OCI-LY1 (cell line): ENCODE measurements at regions not wholly inside any gene's neighbourhood (a gene's known extent, or its start where the extent isn't known, plus 50 kb on each side); places are given as distances from the start of the nearest gene placed in this dataset.

Experiments used
- H2AFZ ChIP-seq: fragments of 200-600 bp; sonication (generic), shearing (Covaris generic); 2 replicates; pipeline ENCODE4 v1.6.0; 2014; ENCODE audit warnings: antibody characterized with exemption, mild to moderate bottlenecking, low read length
- H3F3A ChIP-seq: fragments of 200-600 bp; sonication (generic), shearing (Covaris generic); 2 replicates; pipeline ENCODE4 v1.6.0; 2014; ENCODE audit warnings: mild to moderate bottlenecking, antibody characterized with exemption, low read length, moderate library complexity; ENCODE audit not compliant: insufficient read depth
- H3K27ac ChIP-seq: fragments of 200-600 bp; sonication (generic); 2 replicates; pipeline ENCODE4 v1.5.1; 2014; ENCODE audit warnings: low read length, mixed run types, mild to moderate bottlenecking, low read depth; ENCODE audit not compliant: poor library complexity, severe bottlenecking
- H3K27me3 ChIP-seq: fragments of 200-600 bp; sonication (generic); 2 replicates; pipeline ENCODE4 v1.6.0; 2014; ENCODE audit warnings: antibody characterized with exemption, mild to moderate bottlenecking, low read length, moderate library complexity; ENCODE audit not compliant: insufficient read depth
- H3K36me3 ChIP-seq: fragments of 200-600 bp; sonication (generic); 2 replicates; pipeline ENCODE4 v1.6.1; 2014; ENCODE audit warnings: mild to moderate bottlenecking, antibody characterized with exemption, low read length, moderate library complexity, mixed read lengths; ENCODE audit not compliant: insufficient read depth
- H3K4me1 ChIP-seq: fragments of 200-600 bp; sonication (generic); 2 replicates; pipeline ENCODE4 v1.5.1; 2014; ENCODE audit warnings: mild to moderate bottlenecking, low read length, moderate library complexity; ENCODE audit not compliant: insufficient read depth, severe bottlenecking
- H3K4me2 ChIP-seq: fragments of 200-600 bp; sonication (generic), shearing (Covaris generic); 2 replicates; pipeline ENCODE4 v1.6.1; 2014; ENCODE audit warnings: low read length
- H3K4me3 ChIP-seq: fragments of 200-600 bp; sonication (generic); 2 replicates; pipeline ENCODE4 v1.5.1; 2014; ENCODE audit warnings: low read length, low read depth, mild to moderate bottlenecking, mixed read lengths; ENCODE audit not compliant: poor library complexity, severe bottlenecking
- H3K79me2 ChIP-seq: fragments of 200-600 bp; shearing (Covaris generic); 2 replicates; pipeline ENCODE4 v1.6.1; 2016; ENCODE audit warnings: mixed run types, low read length, mixed read lengths; ENCODE audit not compliant: insufficient read depth
- H3K9ac ChIP-seq: fragments of 200-600 bp; sonication (generic), shearing (Covaris generic); 2 replicates; pipeline ENCODE4 v1.6.1; 2014; ENCODE audit warnings: mild to moderate bottlenecking, low read length, mixed read lengths
- H3K9me2 ChIP-seq: fragments of 200-600 bp; sonication (generic), shearing (Covaris generic); 2 replicates; pipeline ENCODE4 v1.6.1; 2014; ENCODE audit warnings: low read depth, mild to moderate bottlenecking, low read length, mixed read lengths
- H3K9me3 ChIP-seq: fragments of 200-600 bp; shearing (Covaris generic); 2 replicates; pipeline ENCODE4 v1.6.1; 2014; ENCODE audit warnings: low read length, mixed read lengths
- H4K20me1 ChIP-seq: fragments of 200-600 bp; sonication (generic), shearing (Covaris generic); 2 replicates; pipeline ENCODE4 v1.6.0; 2016; ENCODE audit warnings: mild to moderate bottlenecking, low read length; ENCODE audit not compliant: insufficient read depth
- EZH2 ChIP-seq: fragments of 200-600 bp; sonication (generic), shearing (Covaris generic); IDR thresholded peaks from 2 replicates; pipeline ENCODE4 v1.8.0; 2017; ENCODE audit warnings: borderline replicate concordance, mixed run types, mild to moderate bottlenecking, antibody characterized with exemption, low read length, moderate library complexity, mixed read lengths
- TF ChIP-seq, protein P1 (sequence below): fragments of 200-600 bp; sonication (generic), shearing (Covaris generic); IDR thresholded peaks from 2 replicates; pipeline ENCODE4 v1.5.1; 2017; ENCODE audit warnings: mild to moderate bottlenecking, antibody characterized with exemption, low read length, moderate library complexity, mixed read lengths

DNA sequence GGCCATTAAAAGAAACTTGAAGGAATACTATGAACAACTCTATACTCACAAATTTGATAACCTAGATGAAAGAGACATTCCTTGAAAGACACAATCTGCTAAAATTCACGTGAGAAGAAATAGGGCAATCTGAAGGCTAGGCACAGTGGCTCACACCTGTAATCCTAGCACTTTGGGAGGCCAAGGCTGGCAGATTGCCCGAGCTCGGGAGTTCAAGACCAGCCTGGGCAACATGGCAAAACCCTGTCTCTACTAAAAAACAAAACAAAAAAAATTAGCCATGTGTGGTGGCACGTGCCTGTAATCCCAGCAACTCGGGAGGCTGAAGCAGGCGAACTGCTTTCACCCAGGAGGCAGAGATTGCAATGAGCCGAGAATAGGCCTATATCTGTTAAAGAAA is 104.8 kb downstream of the HES1 start:
- no peaks in the 10 kb centered on the region for H3K9me2 ChIP-seq
- no peaks in the 10 kb centered on the region for H3K4me1 ChIP-seq
- H3K27ac ChIP-seq, result no peak overlapping the region
- H3K79me2 ChIP-seq, result no peaks in the 10 kb centered on the region
- no peaks in the 10 kb centered on the region for H3K9me3 ChIP-seq
- TF ChIP-seq, protein P1, sequence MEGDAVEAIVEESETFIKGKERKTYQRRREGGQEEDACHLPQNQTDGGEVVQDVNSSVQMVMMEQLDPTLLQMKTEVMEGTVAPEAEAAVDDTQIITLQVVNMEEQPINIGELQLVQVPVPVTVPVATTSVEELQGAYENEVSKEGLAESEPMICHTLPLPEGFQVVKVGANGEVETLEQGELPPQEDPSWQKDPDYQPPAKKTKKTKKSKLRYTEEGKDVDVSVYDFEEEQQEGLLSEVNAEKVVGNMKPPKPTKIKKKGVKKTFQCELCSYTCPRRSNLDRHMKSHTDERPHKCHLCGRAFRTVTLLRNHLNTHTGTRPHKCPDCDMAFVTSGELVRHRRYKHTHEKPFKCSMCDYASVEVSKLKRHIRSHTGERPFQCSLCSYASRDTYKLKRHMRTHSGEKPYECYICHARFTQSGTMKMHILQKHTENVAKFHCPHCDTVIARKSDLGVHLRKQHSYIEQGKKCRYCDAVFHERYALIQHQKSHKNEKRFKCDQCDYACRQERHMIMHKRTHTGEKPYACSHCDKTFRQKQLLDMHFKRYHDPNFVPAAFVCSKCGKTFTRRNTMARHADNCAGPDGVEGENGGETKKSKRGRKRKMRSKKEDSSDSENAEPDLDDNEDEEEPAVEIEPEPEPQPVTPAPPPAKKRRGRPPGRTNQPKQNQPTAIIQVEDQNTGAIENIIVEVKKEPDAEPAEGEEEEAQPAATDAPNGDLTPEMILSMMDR, result no peak
- TF ChIP-seq EZH2, result no peak
- no peaks in the 10 kb centered on the region; the same call in 1 of the 2 replicates for H3K27me3 ChIP-seq
- no peaks in the 10 kb centered on the region for H3F3A ChIP-seq
- H4K20me1 ChIP-seq, result no peaks in the 10 kb centered on the region
- H3K4me3 ChIP-seq, result no peak overlapping the region
- H3K9ac ChIP-seq, result no peak overlapping the region
- no peak overlapping the region for H3K4me2 ChIP-seq
- no peaks in the 10 kb centered on the region for H3K36me3 ChIP-seq
- no peak overlapping the region for H2AFZ ChIP-seq

DNA sequence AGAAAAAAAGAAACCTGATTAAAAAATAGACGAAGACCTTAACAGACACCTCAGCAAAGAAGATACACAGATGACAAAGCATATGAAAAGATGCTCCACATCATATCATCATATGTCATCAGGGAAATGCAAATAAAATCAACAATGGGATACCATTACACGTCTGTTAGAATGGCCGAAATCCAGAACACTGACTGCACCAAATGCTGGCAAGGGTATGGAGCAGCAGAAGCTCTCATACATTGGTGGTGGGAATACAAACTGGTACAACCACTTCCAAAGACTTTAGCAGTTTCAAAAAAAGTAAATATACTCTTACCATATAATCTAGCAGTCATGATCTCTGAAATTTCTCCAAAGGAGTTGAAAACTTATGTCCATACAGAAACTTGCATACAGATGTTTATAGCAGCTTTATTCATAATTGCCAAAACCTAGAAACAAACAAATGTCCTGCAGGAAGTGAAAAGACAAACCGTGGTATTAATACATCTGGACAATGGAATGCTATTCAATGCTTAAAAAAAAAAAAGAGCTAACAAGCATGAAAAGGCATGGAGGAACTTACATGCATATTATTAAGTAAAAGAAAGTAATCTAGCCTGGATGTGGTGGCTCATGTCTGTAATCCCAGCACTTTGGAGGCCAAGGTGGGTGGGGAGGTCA is 107.4 kb downstream of the HES1 start:
- Histone ChIP-seq H3K9ac (no peak overlapping the region), H3K4me3 (no peak overlapping the region), H3K27me3 (no peaks in the 10 kb centered on the region), H3K4me2 (no peak overlapping the region), H2AFZ (no peak overlapping the region), H3K9me2 (no peaks in the 10 kb centered on the region), H3K27ac (no peak overlapping the region), H3K79me2 (no peaks in the 10 kb centered on the region), H3F3A (no peaks in the 10 kb centered on the region), H3K9me3 (no peaks in the 10 kb centered on the region), H3K36me3 (no peaks in the 10 kb centered on the region), H4K20me1 (no peaks in the 10 kb centered on the region), H3K4me1 (no peaks in the 10 kb centered on the region)
- TF ChIP-seq EZH2, result no peak
- TF ChIP-seq, protein P1, result no peak

DNA sequence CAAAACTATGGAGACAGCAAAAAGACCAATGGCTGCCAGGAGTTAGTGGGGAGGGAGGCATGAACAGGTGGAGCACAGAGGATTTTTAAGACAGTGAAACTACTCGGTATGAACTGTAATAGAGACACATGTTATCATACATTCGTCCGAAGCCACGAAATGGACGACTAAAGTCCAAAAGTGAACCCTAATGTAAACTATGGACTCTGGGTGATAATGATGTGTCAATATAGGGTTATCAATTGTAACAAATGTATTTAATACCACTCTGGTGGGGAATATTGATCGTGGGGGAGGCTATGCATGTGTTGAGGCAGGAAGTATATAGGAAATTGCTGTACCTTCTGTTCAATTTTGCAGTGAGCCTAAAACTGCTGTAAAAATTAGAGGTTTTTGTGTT is 107.0 kb downstream of the CPN2 start:
- Histone ChIP-seq H3K27me3 (no peaks in the 10 kb centered on the region), H3F3A (no peaks in the 10 kb centered on the region), H2AFZ (no peak overlapping the region), H4K20me1 (no peaks in the 10 kb centered on the region), H3K9ac (no peak overlapping the region), H3K36me3 (no peaks in the 10 kb centered on the region), H3K27ac (no peak overlapping the region), H3K9me3 (no peaks in the 10 kb centered on the region), H3K4me3 (no peak overlapping the region), H3K4me2 (no peak overlapping the region), H3K4me1 (no peaks in the 10 kb centered on the region), H3K9me2 (no peaks in the 10 kb centered on the region), H3K79me2 (no peaks in the 10 kb centered on the region)
- TF ChIP-seq EZH2, result no peak
- TF ChIP-seq, protein P1, result no peak
